GM21526 (cell line): ENCODE measurements at regions not wholly inside any gene's neighbourhood (a gene's known extent, or its start where the extent isn't known, plus 50 kb on each side); places are given as distances from the start of the nearest gene placed in this dataset.

ENCODE experiments used
- ATAC-seq: cut with Tn5 transposase; IDR thresholded peaks from one replicate; pipeline ENCODE4 v1.9.1; 2021; ENCODE audit warnings: moderate library complexity; ENCODE audit not compliant: unreplicated experiment, low FRiP score

- no peak for ATAC-seq
Measured at GRCh38 chr4:137602436-137602835, 70.1 kb upstream of the PCDH18 start.

- no peak for ATAC-seq
Measured at GRCh38 chr4:137601934-137602333, 69.6 kb upstream of the PCDH18 start.

- no peak for ATAC-seq
Measured at GRCh38 chr4:137599734-137600133, 67.4 kb upstream of the PCDH18 start.

GRCh38 chr4:137597752-137598430, 65.6 kb upstream of the PCDH18 start:
- no peak for ATAC-seq

- ATAC-seq, result no peak
Measured at GRCh38 chr4:137587796-137588195, 55.5 kb upstream of the PCDH18 start.

GRCh38 chr4:137583671-137584070, 51.4 kb upstream of the PCDH18 start:
- no peak for ATAC-seq
